Middle frontal gyrus (tissue), 1 donor: ENCODE measurements at regions not wholly inside any gene's neighbourhood (a gene's known extent, or its start where the extent isn't known, plus 50 kb on each side); places are given as distances from the start of the nearest gene placed in this dataset.

Source experiments
- DNase-seq: peaks from one replicate; pipeline ENCODE4 v3.0.0-alpha.2; 2015; ENCODE audit warnings: low spot score; ENCODE audit errors: extremely low spot score

GRCh38 chr5:4684946-4685345, 455.2 kb upstream of the ADAMTS16 start:
- no peak for DNase-seq

GRCh38 chr5:4698596-4698995, 441.5 kb upstream of the ADAMTS16 start:
- no peak for DNase-seq

- DNase-seq: no peak
Observed at GRCh38 chr5:4699592-4699991, 440.5 kb upstream of the ADAMTS16 start.

GRCh38 chr5:4700069-4700468, 440.1 kb upstream of the ADAMTS16 start:
- DNase-seq: peak; percentile 68

DNA sequence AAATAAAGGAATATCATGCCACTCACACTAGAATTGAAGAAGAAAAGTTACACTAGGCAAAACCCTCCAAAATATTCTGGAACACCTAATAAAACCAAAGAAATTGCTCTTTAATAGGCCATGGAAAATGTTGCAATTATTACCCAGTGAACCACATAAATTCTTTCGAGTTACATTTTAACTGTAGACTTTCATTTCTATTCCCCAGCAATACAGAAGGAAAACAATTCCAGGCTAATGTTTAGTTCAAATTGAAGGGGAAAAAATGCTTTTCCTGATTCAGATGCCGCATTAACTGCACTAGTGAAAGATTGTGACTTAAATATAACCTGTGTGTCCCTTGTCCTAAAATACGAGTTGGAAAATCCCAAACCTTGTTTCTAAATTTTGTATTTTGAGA, 439.3 kb upstream of the ADAMTS16 start:
- no peak for DNase-seq

GRCh38 chr5:4703931-4704458, 436.1 kb upstream of the ADAMTS16 start:
- no peak for DNase-seq

DNA sequence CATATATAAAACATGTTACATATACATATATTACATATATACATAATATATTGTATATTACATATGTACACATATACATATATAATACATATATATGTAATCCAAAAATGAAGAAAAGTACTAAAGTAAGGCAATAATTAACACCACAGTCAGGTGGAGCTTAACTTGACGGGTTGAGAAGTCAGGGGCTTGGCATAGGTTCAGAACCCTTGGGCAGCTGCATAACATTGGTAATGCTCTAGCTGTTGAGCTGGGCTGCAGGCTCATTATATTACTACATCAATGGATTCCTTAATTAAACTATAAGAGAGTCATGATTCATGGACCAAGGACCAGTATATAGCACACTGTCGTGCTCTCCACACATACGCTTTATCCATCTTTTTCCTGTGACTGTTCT, 435.2 kb upstream of the ADAMTS16 start:
- no peak for DNase-seq

DNA sequence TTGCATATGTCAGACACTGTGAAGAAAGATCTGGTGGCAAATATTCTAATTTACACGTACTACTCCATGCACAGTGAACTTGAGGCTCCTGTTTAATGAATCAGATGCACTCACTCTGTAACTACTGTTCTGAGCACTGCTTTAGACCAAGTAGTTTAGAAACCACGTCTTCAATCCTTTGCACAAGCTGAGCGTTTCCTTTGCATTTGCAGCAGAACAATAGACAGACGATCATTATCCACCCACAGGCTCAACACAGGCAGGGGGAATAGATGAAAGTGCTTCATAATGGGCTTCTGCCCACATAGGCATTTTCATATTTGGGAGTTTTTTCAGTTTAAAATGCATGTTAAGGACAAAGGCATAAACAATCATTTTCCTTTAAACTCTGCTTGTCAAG, 423.3 kb upstream of the ADAMTS16 start:
- no peak for DNase-seq

DNA sequence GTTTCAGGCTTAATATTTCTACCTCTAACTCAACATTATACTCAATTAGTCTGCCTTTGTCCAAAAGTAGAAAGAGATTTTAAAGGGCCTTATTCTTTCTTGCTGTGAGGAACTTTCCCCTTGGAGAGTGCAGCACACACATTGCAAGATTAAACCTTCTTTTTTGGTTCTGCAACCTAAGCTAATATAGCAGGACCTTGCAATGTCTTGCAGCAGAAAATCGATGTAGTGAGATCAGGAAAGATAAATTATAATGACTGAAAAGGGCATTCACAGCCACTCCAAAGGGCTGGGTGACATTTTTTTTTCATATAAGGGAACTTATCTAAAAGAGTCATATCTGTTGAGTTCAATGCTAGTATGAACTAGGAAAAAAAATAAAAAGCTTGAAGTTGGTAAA, 422.7 kb upstream of the ADAMTS16 start:
- no peak for DNase-seq

DNA sequence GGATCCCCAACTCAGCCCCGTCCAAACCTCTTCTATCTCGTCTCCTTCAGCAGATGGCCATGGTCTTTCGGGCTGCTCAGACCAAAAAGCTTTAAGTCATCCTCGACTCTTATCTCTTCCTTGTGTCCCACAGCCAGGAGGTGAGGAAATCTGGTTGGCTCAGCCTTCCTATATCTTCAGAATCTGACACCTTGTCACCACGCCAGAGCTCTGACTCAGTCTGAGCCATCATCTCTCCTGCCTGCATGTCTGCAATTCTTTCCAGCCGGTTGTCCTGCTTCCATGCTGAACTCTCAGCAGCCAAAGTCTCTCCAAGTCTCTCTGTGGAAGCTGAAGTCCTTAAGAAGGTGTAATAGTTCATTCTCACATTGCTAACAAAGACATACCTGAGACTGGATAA, 419.3 kb upstream of the ADAMTS16 start:
- DNase-seq: no peak

DNA sequence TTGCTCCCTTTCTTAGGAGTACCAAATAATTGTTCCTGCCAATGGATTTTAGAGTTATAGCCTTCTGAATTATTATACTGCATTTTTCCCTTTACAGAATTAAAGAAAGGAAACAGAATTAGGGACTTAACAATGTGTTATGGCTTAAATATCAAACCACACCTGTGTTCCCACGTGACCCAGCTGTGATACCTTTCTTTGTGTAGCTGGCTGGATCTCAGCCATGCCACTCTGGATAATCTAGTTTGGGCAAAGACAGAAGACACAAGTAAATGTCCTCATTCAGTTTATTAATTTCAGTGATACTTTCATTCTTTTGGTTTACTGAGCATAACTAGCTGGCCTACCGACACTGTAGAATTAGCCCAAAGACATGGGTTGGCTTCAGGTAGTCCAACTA, 417.2 kb upstream of the ADAMTS16 start:
- no peak for DNase-seq

DNA sequence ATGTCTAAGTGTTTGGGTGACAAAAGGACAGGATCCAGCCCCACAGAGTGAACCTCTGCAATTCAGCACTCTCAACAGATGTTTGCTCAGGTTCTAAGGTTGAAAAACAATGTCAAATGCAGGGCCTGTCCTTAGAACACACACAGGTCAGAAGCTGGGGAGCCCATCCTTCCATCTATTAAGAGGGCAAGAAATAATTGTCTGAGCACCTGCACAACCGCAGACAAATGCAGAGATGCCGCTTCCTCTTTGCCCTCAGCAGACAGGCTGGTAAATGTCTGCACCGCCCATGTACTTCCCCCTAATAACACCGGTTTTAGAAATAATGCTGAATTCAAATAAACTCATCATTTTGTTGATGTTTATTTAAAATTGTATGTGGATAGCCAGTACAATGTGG, 414.5 kb upstream of the ADAMTS16 start:
- DNase-seq: no peak

DNA sequence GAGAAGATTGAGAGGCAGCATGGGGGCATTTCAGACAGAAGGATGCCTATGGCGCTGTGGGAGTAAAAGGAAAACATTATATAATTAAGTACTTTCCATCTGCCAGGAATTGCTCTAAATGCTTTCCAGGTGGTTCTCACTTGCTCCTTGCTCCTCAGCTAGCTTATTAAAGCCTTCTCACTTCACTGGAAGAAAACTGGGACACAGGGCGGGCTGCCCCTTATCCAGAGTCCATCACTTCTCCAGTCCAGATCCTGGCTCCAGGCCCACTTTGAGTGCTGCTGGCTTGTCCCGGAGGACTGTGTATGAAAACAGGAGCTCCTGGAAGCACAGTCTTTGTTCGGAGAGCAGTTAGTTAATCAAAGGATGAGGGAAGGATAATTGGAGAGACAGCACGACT, 409.9 kb upstream of the ADAMTS16 start:
- no peak for DNase-seq

DNA sequence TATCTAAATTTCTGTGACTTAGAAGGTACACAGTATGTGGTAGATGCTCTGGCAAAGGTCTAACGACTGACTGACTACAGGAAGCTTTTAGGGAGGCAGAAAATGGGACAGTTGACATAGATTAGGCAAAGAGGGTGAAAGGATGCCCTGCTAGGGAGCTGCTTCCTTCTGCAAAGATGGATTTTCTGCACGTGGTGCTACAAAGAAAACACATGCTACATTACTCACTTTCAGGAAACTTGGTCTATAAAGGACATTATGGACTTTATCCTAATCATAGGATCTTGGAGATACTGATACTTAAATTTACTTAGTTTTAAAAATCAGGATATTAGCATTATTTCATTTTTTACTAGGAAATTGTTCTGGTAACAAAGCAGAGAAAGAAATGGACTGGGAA, 405.8 kb upstream of the ADAMTS16 start:
- no peak for DNase-seq

- DNase-seq: no peak
Observed at GRCh38 chr5:4735261-4735660, 404.9 kb upstream of the ADAMTS16 start.

DNA sequence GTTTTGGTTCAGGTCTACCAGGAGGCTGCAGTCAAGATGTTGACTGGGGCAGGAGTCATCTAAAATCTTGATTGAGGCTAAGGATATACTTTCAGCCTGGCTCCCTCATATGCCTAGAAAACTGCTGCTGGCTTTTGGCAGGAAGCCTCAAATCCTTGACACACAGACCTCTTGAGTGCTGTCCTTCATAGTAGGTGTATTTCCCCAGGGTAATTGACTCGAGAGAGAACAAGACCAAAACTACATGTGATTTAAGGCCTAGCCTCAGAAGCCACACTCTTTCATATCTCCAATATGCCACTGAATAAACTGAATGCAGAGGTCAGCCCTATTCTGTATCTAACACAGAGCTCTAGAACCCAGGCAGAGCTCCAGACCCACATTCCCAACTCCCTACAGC, 402.3 kb upstream of the ADAMTS16 start:
- DNase-seq: no peak

DNA sequence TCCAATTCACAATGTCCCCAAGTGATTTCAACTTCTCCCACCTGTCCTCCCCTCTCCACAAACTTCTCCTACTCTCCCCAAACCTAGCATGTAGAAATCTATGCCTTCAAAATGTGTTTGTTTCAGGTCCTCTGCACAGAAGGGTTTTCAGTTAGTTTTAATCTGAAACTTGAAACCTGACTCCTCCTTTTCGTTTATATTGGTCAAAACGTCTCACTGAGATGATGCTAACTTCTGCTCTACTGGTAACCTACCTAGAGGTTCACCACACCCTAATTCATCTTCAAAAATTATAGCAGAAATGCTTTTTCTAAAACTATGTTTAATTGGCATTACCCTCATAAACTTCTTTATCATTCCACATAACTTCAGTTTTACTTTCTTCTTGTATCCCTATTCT, 401.8 kb upstream of the ADAMTS16 start:
- DNase-seq: no peak

- no peak for DNase-seq
Observed at GRCh38 chr5:4740156-4740555, 400.0 kb upstream of the ADAMTS16 start.

- no peak for DNase-seq
Observed at GRCh38 chr5:4758550-4758949, 381.6 kb upstream of the ADAMTS16 start.

DNA sequence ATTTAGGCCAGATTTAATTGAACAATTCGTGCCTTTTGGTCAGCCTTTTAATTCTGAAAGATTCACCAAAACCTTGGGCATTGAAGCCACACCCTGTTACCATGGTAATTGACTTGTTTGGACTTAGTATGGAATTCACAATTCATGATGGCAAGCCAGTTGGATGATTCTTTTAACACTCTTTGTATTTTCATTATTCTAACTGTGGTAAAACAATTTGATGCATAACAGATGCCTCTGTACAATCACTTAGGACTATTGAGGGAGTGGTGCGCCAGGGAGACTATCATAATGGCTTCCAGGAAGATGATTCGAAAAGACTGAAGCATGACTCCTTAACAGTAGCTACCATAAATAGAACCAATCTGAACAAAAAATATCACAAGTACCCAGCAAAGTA, 381.1 kb upstream of the ADAMTS16 start:
- DNase-seq: no peak

GRCh38 chr5:4762316-4762715, 377.8 kb upstream of the ADAMTS16 start:
- no peak for DNase-seq

DNA sequence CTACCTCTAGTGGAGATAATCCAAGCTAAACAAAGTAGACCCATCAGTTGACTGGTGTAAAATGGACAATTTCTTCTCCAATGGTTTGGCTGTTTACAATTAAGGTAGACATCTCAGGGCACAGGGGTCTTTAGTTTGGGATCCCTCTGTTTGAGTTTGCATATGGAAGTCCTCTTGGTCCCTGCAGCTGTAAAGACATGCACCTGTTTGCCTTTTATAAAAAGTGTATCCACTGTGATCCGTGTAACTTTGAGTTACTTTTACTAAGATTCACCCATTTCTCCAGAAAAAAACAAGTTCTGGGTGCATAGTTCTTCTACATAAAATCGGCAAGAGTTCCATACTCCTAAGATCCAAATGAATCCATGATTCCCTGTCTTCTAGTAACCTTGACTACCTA, 374.7 kb upstream of the ADAMTS16 start:
- no peak for DNase-seq

GRCh38 chr5:4766101-4766500, 374.0 kb upstream of the ADAMTS16 start:
- DNase-seq: no peak

GRCh38 chr5:4772591-4772990, 367.5 kb upstream of the ADAMTS16 start:
- DNase-seq: no peak
